ENCODE measurements at regions not wholly inside any gene's neighbourhood (a gene's known extent, or its start where the extent isn't known, plus 50 kb on each side); places are given as distances from the start of the nearest gene placed in this dataset.

GRCh38 chr14:98226411-98226810 is 1045.6 kb downstream of the BCL11B start:
- Histone ChIP-seq H3K27me3 (replicated peaks; ENCODE audit: insufficient read depth) (no peaks in the 10 kb centered on the region), H3K9me3 (no peaks in the 10 kb centered on the region), H3K4me3 (no peak overlapping the region), H3K4me1 (replicated peaks) (no peaks in the 10 kb centered on the region), H3K27ac (no peak overlapping the region), H3K36me3 (no peaks in the 10 kb centered on the region)
- TF ChIP-seq CTCF (IDR thresholded peaks at IDR 0.05) (no peak), POLR2A (IDR thresholded peaks at IDR 0.05) (no peak), POLR2AphosphoS5 (IDR thresholded peaks at IDR 0.05) (no peak)
- DNase-seq (ENCODE audit: low spot score) = no peak
- WGBS = 62% methylated on average over 8 of the region's 8 CpGs
- intact Hi-C loops (cut with DNase I) = no loop called here

- TF ChIP-seq CTCF (IDR thresholded peaks at IDR 0.05) (no peak), POLR2A (IDR thresholded peaks at IDR 0.05) (no peak), POLR2AphosphoS5 (IDR thresholded peaks at IDR 0.05) (no peak)
- Histone ChIP-seq H3K27ac (no peak overlapping the region), H3K4me3 (no peak overlapping the region), H3K4me1 (replicated peaks) (no peaks in the 10 kb centered on the region), H3K9me3 (no peaks in the 10 kb centered on the region), H3K36me3 (no peaks in the 10 kb centered on the region), H3K27me3 (replicated peaks; ENCODE audit: insufficient read depth) (no peaks in the 10 kb centered on the region)
- intact Hi-C loops (cut with DNase I) = no loop called here
- WGBS = 73% methylated on average over 12 of the region's 12 CpGs
- DNase-seq (ENCODE audit: low spot score) = no peak
Measured at GRCh38 chr14:98227000-98227726, 1044.8 kb downstream of the BCL11B start.

GRCh38 chr14:98227727-98228111 is 1044.3 kb downstream of the BCL11B start:
- WGBS = 96% methylated on average over 3 of the region's 3 CpGs
- H3K4me1 ChIP-seq (replicated peaks) = no peaks in the 10 kb centered on the region
- H3K36me3 ChIP-seq = no peaks in the 10 kb centered on the region
- no peak overlapping the region for H3K27ac ChIP-seq
- DNase-seq (ENCODE audit: low spot score) = no peak
- no peak overlapping the region for H3K4me3 ChIP-seq
- peaks cover 2% of the 10 kb centered on the region for H3K27me3 ChIP-seq (replicated peaks; ENCODE audit: insufficient read depth)
- intact Hi-C loops (cut with DNase I) = no loop called here
- TF ChIP-seq CTCF (IDR thresholded peaks at IDR 0.05) (no peak), POLR2AphosphoS5 (IDR thresholded peaks at IDR 0.05) (no peak), POLR2A (IDR thresholded peaks at IDR 0.05) (no peak)
- no peaks in the 10 kb centered on the region for H3K9me3 ChIP-seq

- Histone ChIP-seq H3K9me3 (no peaks in the 10 kb centered on the region), H3K4me1 (replicated peaks) (no peaks in the 10 kb centered on the region), H3K36me3 (no peaks in the 10 kb centered on the region), H3K27me3 (replicated peaks; ENCODE audit: insufficient read depth) (peaks cover 2% of the 10 kb centered on the region), H3K4me3 (no peak overlapping the region), H3K27ac (no peak overlapping the region)
- no peak for DNase-seq (ENCODE audit: low spot score)
- TF ChIP-seq CTCF (IDR thresholded peaks at IDR 0.05) (no peak), POLR2A (IDR thresholded peaks at IDR 0.05) (no peak), POLR2AphosphoS5 (IDR thresholded peaks at IDR 0.05) (no peak)
- intact Hi-C loops (cut with DNase I) = no loop called here
- WGBS = 27% methylated on average over 12 of the region's 12 CpGs
Measured at GRCh38 chr14:98229656-98230366, 1042.2 kb downstream of the BCL11B start.

- Histone ChIP-seq H3K9me3 (no peaks in the 10 kb centered on the region), H3K27ac (no peak overlapping the region), H3K27me3 (replicated peaks; ENCODE audit: insufficient read depth) (peaks cover 2% of the 10 kb centered on the region), H3K36me3 (no peaks in the 10 kb centered on the region), H3K4me1 (replicated peaks) (no peaks in the 10 kb centered on the region), H3K4me3 (no peak overlapping the region)
- WGBS = 84% methylated on average over 7 of the region's 7 CpGs
- no peak for TF ChIP-seq POLR2AphosphoS5 (IDR thresholded peaks at IDR 0.05)
- TF ChIP-seq POLR2A (IDR thresholded peaks at IDR 0.05) = no peak
- TF ChIP-seq CTCF (IDR thresholded peaks at IDR 0.05) = no peak
- no peak for DNase-seq (ENCODE audit: low spot score)
- intact Hi-C loops (cut with DNase I) = no loop called here
Measured at GRCh38 chr14:98230411-98230810, 1041.6 kb downstream of the BCL11B start.

All from prostate gland (tissue), 2 donors.